Ishikawa (cell line): ENCODE measurements at regions not wholly inside any gene's neighbourhood (a gene's known extent, or its start where the extent isn't known, plus 50 kb on each side); places are given as distances from the start of the nearest gene placed in this dataset.

Experiments
- CEBPB ChIP-seq: IDR thresholded peaks from 2 replicates; pipeline ENCODE4 v1.6.1; 2012
- CREB1 ChIP-seq: IDR thresholded peaks from 2 replicates; pipeline ENCODE4 v1.6.1; 2012; ENCODE audit warnings: low read depth
- EGR1 ChIP-seq: IDR thresholded peaks from 2 replicates; pipeline ENCODE4 v1.6.1; 2012
- EP300 ChIP-seq: IDR thresholded peaks from 2 replicates; pipeline ENCODE4 v1.6.1; 2012; ENCODE audit warnings: borderline replicate concordance
- FOXM1 ChIP-seq: IDR thresholded peaks from 2 replicates; pipeline ENCODE4 v1.6.1; 2012; ENCODE audit warnings: low read depth, borderline replicate concordance
- NFIC ChIP-seq: IDR thresholded peaks from 2 replicates; pipeline ENCODE4 v1.6.1; 2012
- RAD21 ChIP-seq: IDR thresholded peaks from 2 replicates; pipeline ENCODE4 v1.6.1; 2012; ENCODE audit warnings: low read depth
- TAF1 ChIP-seq: IDR thresholded peaks from 2 replicates; pipeline ENCODE4 v1.6.1; 2012; ENCODE audit warnings: low read depth, mild to moderate bottlenecking
- TCF12 ChIP-seq: IDR thresholded peaks from 2 replicates; pipeline ENCODE4 v1.6.1; 2012; ENCODE audit warnings: low read depth
- TEAD4 ChIP-seq: IDR thresholded peaks from 2 replicates; pipeline ENCODE4 v1.6.1; 2012
- YY1 ChIP-seq: IDR thresholded peaks from 2 replicates; pipeline ENCODE4 v1.6.1; 2012; ENCODE audit warnings: low read depth
- ZBTB7A ChIP-seq: IDR thresholded peaks from 2 replicates; pipeline ENCODE4 v1.6.1; 2012; ENCODE audit warnings: low read depth
- TF ChIP-seq, protein P1 (sequence below): IDR thresholded peaks from 2 replicates; pipeline ENCODE4 v1.6.1; 2012
- TF ChIP-seq, protein P2 (sequence below): IDR thresholded peaks from 2 replicates; pipeline ENCODE4 v1.6.1; 2012
- TF ChIP-seq, protein P3 (sequence below): IDR thresholded peaks from 2 replicates; pipeline ENCODE4 v1.6.1; 2012; ENCODE audit warnings: low read depth, mild to moderate bottlenecking

DNA sequence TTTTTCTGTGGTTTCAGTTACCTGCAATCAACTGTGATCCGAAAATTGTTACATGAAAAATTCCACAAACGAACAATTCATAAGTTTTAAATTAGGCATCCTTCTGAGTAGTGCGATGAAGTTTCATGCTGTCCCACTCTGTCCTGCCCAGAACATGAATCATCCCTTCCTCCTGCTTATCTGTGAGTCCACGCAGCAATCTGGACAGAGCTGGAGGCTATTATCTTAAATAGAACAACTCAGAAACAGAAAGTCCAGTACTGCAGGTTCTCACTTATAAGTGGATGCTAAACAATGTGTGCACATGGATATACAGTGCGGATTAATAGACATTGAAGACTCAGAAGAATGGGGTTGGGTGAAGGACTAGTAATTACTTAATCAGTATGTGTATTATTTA lies 583.7 kb upstream of the SPRY2 start:
- TF ChIP-seq TEAD4 (no peak), EGR1 (no peak), CEBPB (no peak), TAF1 (no peak), EP300 (no peak), ZBTB7A (no peak), CREB1 (no peak), NFIC (no peak), TCF12 (no peak)
- TF ChIP-seq, protein P1, sequence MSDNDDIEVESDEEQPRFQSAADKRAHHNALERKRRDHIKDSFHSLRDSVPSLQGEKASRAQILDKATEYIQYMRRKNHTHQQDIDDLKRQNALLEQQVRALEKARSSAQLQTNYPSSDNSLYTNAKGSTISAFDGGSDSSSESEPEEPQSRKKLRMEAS: no peak
- TF ChIP-seq, protein P2, sequence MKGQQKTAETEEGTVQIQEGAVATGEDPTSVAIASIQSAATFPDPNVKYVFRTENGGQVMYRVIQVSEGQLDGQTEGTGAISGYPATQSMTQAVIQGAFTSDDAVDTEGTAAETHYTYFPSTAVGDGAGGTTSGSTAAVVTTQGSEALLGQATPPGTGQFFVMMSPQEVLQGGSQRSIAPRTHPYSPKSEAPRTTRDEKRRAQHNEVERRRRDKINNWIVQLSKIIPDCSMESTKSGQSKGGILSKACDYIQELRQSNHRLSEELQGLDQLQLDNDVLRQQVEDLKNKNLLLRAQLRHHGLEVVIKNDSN: no peak
- TF ChIP-seq, protein P3, sequence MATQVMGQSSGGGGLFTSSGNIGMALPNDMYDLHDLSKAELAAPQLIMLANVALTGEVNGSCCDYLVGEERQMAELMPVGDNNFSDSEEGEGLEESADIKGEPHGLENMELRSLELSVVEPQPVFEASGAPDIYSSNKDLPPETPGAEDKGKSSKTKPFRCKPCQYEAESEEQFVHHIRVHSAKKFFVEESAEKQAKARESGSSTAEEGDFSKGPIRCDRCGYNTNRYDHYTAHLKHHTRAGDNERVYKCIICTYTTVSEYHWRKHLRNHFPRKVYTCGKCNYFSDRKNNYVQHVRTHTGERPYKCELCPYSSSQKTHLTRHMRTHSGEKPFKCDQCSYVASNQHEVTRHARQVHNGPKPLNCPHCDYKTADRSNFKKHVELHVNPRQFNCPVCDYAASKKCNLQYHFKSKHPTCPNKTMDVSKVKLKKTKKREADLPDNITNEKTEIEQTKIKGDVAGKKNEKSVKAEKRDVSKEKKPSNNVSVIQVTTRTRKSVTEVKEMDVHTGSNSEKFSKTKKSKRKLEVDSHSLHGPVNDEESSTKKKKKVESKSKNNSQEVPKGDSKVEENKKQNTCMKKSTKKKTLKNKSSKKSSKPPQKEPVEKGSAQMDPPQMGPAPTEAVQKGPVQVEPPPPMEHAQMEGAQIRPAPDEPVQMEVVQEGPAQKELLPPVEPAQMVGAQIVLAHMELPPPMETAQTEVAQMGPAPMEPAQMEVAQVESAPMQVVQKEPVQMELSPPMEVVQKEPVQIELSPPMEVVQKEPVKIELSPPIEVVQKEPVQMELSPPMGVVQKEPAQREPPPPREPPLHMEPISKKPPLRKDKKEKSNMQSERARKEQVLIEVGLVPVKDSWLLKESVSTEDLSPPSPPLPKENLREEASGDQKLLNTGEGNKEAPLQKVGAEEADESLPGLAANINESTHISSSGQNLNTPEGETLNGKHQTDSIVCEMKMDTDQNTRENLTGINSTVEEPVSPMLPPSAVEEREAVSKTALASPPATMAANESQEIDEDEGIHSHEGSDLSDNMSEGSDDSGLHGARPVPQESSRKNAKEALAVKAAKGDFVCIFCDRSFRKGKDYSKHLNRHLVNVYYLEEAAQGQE: no peak

DNA sequence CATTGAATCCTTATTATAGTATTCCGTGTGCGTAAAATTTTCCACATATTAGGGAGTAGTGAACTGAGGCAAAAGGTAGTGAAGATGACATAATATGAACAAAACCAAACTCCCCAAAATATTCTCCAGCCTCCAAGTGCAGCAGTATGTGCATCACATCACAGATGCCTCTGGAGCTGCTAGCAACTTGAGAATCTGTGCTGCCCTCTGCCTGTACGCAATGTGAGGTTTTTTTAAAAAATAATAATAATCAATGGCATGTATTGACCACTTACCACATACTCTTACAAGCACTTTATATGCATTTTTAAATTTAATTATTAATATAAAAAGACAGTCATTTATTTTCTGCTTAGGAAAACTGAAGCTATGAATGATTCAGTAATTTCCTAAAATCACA lies 583.0 kb upstream of the SPRY2 start:
- TF ChIP-seq CREB1: no peak
- TF ChIP-seq, protein P3: no peak
- TF ChIP-seq RAD21: peak; percentile 19; the same call in 1 of the 2 replicates
- TF ChIP-seq CEBPB: no peak
- TF ChIP-seq TCF12: no peak
- TF ChIP-seq EGR1: no peak

DNA sequence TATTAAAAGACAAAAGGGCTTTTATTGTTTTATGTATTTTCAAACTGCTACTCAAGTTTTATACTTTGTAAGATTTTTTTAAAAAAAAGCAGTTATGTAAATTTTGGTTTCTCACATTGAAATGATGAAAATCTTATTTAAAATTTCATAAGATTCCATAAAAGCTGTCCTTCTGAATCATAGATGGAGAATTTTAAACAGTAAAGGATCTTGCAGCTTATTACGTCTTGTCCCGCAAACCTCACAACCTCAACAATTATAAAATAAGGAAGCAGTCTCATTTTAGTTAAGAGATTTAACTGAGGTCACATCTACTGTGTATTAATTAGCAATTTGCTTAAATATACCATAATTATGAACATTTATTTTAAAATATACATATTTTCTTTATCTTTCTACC lies 581.0 kb upstream of the SPRY2 start:
- TF ChIP-seq, protein P1: no peak

DNA sequence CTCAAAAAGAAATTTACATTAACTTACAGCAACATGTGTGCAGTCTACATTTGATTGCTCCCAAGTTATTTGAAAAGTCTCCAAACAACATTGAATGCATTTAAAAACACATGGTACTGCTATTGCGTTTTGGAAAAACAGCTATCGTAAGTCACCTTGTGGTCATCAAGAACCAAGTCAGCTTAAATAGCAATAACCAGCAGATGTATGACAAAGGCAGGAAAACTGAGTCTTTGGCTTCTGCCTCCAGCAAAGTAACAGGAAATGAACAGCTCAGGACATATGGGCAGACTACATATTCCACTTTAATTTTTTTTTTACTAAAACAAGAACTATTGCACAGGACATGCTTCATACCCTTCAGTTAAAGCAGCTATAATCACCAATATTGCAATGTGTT lies 580.6 kb upstream of the SPRY2 start:
- no peak for TF ChIP-seq CREB1
- TF ChIP-seq RAD21: no peak
- TF ChIP-seq, protein P3: no peak
- no peak for TF ChIP-seq YY1

DNA sequence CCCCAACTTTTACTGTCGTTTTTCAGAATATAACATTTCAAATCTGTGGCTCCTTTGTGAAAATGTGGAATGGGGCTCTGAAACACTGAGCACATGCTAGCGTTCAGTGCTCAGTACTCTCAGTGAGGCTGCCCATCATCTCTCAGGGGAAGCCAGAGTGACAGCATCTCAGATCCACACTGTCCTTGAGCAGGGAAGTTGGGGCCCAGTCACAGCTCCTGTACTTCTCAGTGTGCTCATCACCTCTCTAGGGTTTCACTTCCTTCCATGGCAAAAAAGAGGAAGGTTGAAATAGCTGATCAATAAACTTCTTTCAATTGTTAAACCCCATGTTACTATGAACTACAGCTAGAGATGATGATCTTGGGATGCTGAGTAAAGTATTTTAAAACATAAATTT lies 565.9 kb upstream of the SPRY2 start:
- TF ChIP-seq CEBPB (no peak), FOXM1 (no peak), RAD21 (no peak), TEAD4 (no peak), TAF1 (no peak), CREB1 (no peak), NFIC (no peak), YY1 (no peak), EGR1 (no peak), EP300 (no peak), TCF12 (no peak), ZBTB7A (no peak)
- TF ChIP-seq, protein P2: no peak
- TF ChIP-seq, protein P1: no peak
- TF ChIP-seq, protein P3: no peak
